ENCODE measurements at regions not wholly inside any gene's neighbourhood (a gene's known extent, or its start where the extent isn't known, plus 50 kb on each side); places are given as distances from the start of the nearest gene placed in this dataset.

- Histone ChIP-seq H3K4me3 (no peak overlapping the region), H3K27ac (no peak overlapping the region), H3K9me3 (no peaks in the 10 kb centered on the region), H3K4me1 (no peaks in the 10 kb centered on the region), H3K27me3 (no peaks in the 10 kb centered on the region), H3K36me3 (no peaks in the 10 kb centered on the region)
- ATAC-seq (peak; percentile 5), DNase-seq (no peak)
- no peak for TF ChIP-seq CTCF (IDR thresholded peaks at IDR 0.05)
- intact Hi-C loops (cut with DNase I) = no loop called here
Observed at GRCh38 chr7:445020-445419, 74.6 kb downstream of the PDGFA start.

GRCh38 chr7:445563-446288 lies 73.9 kb downstream of the PDGFA start:
- H3K9me3 ChIP-seq = no peaks in the 10 kb centered on the region
- intact Hi-C loops (cut with DNase I) = no loop called here
- no peak overlapping the region for H3K4me3 ChIP-seq
- ATAC-seq (peak; percentile 26), DNase-seq (no peak)
- no peak for TF ChIP-seq CTCF (IDR thresholded peaks at IDR 0.05)
- H3K27ac ChIP-seq = no peak overlapping the region
- no peaks in the 10 kb centered on the region for H3K27me3 ChIP-seq
- no peaks in the 10 kb centered on the region for H3K36me3 ChIP-seq
- H3K4me1 ChIP-seq = no peaks in the 10 kb centered on the region

GRCh38 chr7:446289-446935 lies 73.2 kb downstream of the PDGFA start:
- Histone ChIP-seq H3K9me3 (no peaks in the 10 kb centered on the region), H3K27me3 (no peaks in the 10 kb centered on the region), H3K36me3 (no peaks in the 10 kb centered on the region), H3K4me3 (no peak overlapping the region), H3K4me1 (no peaks in the 10 kb centered on the region), H3K27ac (no peak overlapping the region)
- intact Hi-C loops (cut with DNase I) = no loop called here
- ATAC-seq (no peak), DNase-seq (no peak)
- no peak for TF ChIP-seq CTCF (IDR thresholded peaks at IDR 0.05)

All from upper lobe of right lung (tissue), 1 donor.